Testis (tissue), 2 donors: ENCODE measurements at regions not wholly inside any gene's neighbourhood (a gene's known extent, or its start where the extent isn't known, plus 50 kb on each side); places are given as distances from the start of the nearest gene placed in this dataset.

Source experiments
- DNase-seq: peaks from one replicate; pipeline ENCODE4 v3.0.0-alpha.2; 2019
- H3K27ac ChIP-seq, 2 donors: fragments of 200-600 bp; sonication (generic); one replicate each; pipeline ENCODE4 v1.5.1; 2019
- H3K27me3 ChIP-seq: fragments of 200-600 bp; sonication (generic); one replicate; pipeline ENCODE4 v1.5.1; 2019
- H3K36me3 ChIP-seq: fragments of 200-600 bp; sonication (generic); one replicate; pipeline ENCODE4 v1.5.1; 2017; ENCODE audit warnings: low read depth; ENCODE audit errors: missing control alignments
- H3K4me1 ChIP-seq: fragments of 200-600 bp; sonication (generic); one replicate; pipeline ENCODE4 v1.5.1; 2019
- H3K4me3 ChIP-seq, 2 donors: fragments of 200-600 bp; sonication (generic); one replicate each; pipeline ENCODE4 v1.5.1; 2017 to 2019
- H3K9me3 ChIP-seq: fragments of 200-600 bp; sonication (generic); one replicate; pipeline ENCODE4 v1.5.1; 2017
- CTCF ChIP-seq, 3 experiments: fragments of 450-650 bp in 2 of 3; fragments of 200-600 bp in 1 of 3; sonication (generic) in 1 of 3; IDR thresholded peaks; one replicate each; pipeline ENCODE4 v1.5.1; 2016 to 2019; ENCODE audit warnings: antibody characterized with exemption in 3 of 3, mild to moderate bottlenecking in 2 of 3, moderate library complexity in 1 of 3
- POLR2A ChIP-seq: fragments of 450-650 bp; IDR thresholded peaks from one replicate; pipeline ENCODE4 v1.6.1; 2017; ENCODE audit warnings: antibody characterized with exemption, mild to moderate bottlenecking, moderate library complexity
- WGBS, 2 donors: methylation state at CpG; one replicate each; pipeline ENCODE4 v1.1.5; 2018; 5-methylcytosine and 5-hydroxymethylcytosine counted together
- intact Hi-C: fragments of 100-400 bp; cut with DNase I; formaldehyde crosslinking; loops from one replicate; pipeline ENCODE4 v1.15.1; 2023; ENCODE audit warnings: low total_unique reads

- intact Hi-C loops = no loop called here
- 69 to 93% methylated on average over 3 of the region's 3 CpGs for WGBS, 2 donors
These were observed 204.1 kb downstream of the TTC8 start for GRCh38 chr14:89028462-89029134.

GRCh38 chr14:89029961-89030694, 205.7 kb downstream of the TTC8 start:
- Histone ChIP-seq H3K4me1 (peaks cover 4% of the 10 kb centered on the region), H3K27me3 (no peaks in the 10 kb centered on the region), H3K9me3 (no peaks in the 10 kb centered on the region), H3K4me3 (no peak overlapping the region), H3K36me3 (no peaks in the 10 kb centered on the region), H3K27ac (no peak overlapping the region)
- intact Hi-C loops = loop anchor here (10.0 kb wide), 1 partner anchor 885 kb away; no protein-coding TSS in a partner anchor
- DNase-seq = no peak
- TF ChIP-seq CTCF (IDR thresholded peaks at IDR 0.05) (no peak), POLR2A (no peak)
- 78% methylated on average over 9 of the region's 9 CpGs for WGBS, 2 donors

More at GRCh38 chr14:89028462-89029134, 204.1 kb downstream of the TTC8 start:
- no peak for TF ChIP-seq POLR2A
- TF ChIP-seq CTCF (IDR thresholded peaks at IDR 0.05) = no peak
- no peak overlapping the region for H3K4me3 ChIP-seq
- peaks cover 4% of the 10 kb centered on the region for H3K4me1 ChIP-seq
- no peak overlapping the region for H3K27ac ChIP-seq
- no peaks in the 10 kb centered on the region for H3K27me3 ChIP-seq
- no peaks in the 10 kb centered on the region for H3K36me3 ChIP-seq
- no peak for DNase-seq
- H3K9me3 ChIP-seq = no peaks in the 10 kb centered on the region

- intact Hi-C loops = loop anchor here (10.0 kb wide), 1 partner anchor 884 kb away; no protein-coding TSS in a partner anchor
- peaks cover under 1% of the 10 kb centered on the region for H3K4me1 ChIP-seq
- DNase-seq = no peak
- H3K36me3 ChIP-seq = no peaks in the 10 kb centered on the region
- no peak overlapping the region for H3K27ac ChIP-seq
- H3K27me3 ChIP-seq = no peaks in the 10 kb centered on the region
- H3K9me3 ChIP-seq = no peaks in the 10 kb centered on the region
- no peak overlapping the region for H3K4me3 ChIP-seq
- WGBS, 2 donors = 90 to 100% methylated on average over 3 of the region's 3 CpGs
- no peak for TF ChIP-seq POLR2A
- TF ChIP-seq CTCF (IDR thresholded peaks at IDR 0.05) = no peak
These were observed 206.5 kb downstream of the TTC8 start for GRCh38 chr14:89030921-89031320.

GRCh38 chr14:89032086-89032649, 207.7 kb downstream of the TTC8 start:
- Histone ChIP-seq H3K9me3 (no peaks in the 10 kb centered on the region), H3K27me3 (no peaks in the 10 kb centered on the region), H3K4me3 (peak overlapping the region; percentile 18 to 25), H3K36me3 (no peaks in the 10 kb centered on the region), H3K27ac (no peak overlapping the region), H3K4me1 (no peaks in the 10 kb centered on the region)
- intact Hi-C loops = loop anchor here (10.0 kb wide), 1 partner anchor 883 kb away; no protein-coding TSS in a partner anchor
- DNase-seq = peak; percentile 77
- TF ChIP-seq CTCF (IDR thresholded peaks at IDR 0.05) = no peak
- TF ChIP-seq POLR2A = no peak
- 73 to 75% methylated on average over 6 to 8 of the region's 8 CpGs for WGBS, 2 donors
